ENCODE measurements at regions not wholly inside any gene's neighbourhood (a gene's known extent, or its start where the extent isn't known, plus 50 kb on each side); places are given as distances from the start of the nearest gene placed in this dataset.

GRCh38 chr2:128624956-128625355, 306.3 kb upstream of the HS6ST1 start:
- Histone ChIP-seq H3K27me3 (no peaks in the 10 kb centered on the region), H3K36me3 (no peaks in the 10 kb centered on the region), H3K4me1 (peaks cover 3% of the 10 kb centered on the region), H3K4me3 (no peak overlapping the region), H3K9me3 (no peaks in the 10 kb centered on the region), H3K27ac (no peak overlapping the region)
- intact Hi-C loops (cut with DNase I): no loop called here
- ATAC-seq (no peak), DNase-seq (peak; percentile 22)
- TF ChIP-seq CTCF (IDR thresholded peaks at IDR 0.05): no peak

DNA sequence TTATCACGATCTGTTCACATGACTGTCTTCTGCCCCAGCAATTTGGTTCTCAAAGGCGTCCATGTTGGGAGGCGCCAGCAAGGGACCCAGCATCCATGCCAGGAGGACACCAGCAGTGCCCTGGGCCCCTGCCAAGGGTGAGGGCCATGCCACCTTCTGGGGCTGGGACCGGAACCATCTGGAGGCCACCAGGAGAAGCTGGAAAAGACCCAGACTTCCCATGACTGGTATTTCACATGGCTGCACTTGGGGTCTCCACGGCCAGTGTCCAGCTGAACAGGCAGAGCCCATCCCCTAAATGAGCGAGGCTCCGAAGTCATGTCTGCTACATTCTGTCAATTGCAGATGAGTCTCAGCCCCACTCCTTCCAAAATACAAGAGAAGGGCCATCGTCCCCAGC, 306.8 kb upstream of the HS6ST1 start:
- H3K4me3 ChIP-seq: no peak overlapping the region
- H3K9me3 ChIP-seq: no peaks in the 10 kb centered on the region
- TF ChIP-seq CTCF (IDR thresholded peaks at IDR 0.05): no peak
- ATAC-seq (no peak), DNase-seq (peak; percentile 44)
- peaks cover 3% of the 10 kb centered on the region for H3K4me1 ChIP-seq
- no peaks in the 10 kb centered on the region for H3K36me3 ChIP-seq
- H3K27ac ChIP-seq: no peak overlapping the region
- no peaks in the 10 kb centered on the region for H3K27me3 ChIP-seq
- intact Hi-C loops (cut with DNase I): no loop called here

GRCh38 chr2:128625963-128626759, 307.5 kb upstream of the HS6ST1 start:
- Histone ChIP-seq H3K9me3 (no peaks in the 10 kb centered on the region), H3K36me3 (no peaks in the 10 kb centered on the region), H3K27me3 (no peaks in the 10 kb centered on the region), H3K4me3 (no peak overlapping the region), H3K27ac (no peak overlapping the region), H3K4me1 (peaks cover 3% of the 10 kb centered on the region)
- intact Hi-C loops (cut with DNase I): no loop called here
- ATAC-seq (no peak), DNase-seq (peak; percentile 39)
- no peak for TF ChIP-seq CTCF (IDR thresholded peaks at IDR 0.05)

DNA sequence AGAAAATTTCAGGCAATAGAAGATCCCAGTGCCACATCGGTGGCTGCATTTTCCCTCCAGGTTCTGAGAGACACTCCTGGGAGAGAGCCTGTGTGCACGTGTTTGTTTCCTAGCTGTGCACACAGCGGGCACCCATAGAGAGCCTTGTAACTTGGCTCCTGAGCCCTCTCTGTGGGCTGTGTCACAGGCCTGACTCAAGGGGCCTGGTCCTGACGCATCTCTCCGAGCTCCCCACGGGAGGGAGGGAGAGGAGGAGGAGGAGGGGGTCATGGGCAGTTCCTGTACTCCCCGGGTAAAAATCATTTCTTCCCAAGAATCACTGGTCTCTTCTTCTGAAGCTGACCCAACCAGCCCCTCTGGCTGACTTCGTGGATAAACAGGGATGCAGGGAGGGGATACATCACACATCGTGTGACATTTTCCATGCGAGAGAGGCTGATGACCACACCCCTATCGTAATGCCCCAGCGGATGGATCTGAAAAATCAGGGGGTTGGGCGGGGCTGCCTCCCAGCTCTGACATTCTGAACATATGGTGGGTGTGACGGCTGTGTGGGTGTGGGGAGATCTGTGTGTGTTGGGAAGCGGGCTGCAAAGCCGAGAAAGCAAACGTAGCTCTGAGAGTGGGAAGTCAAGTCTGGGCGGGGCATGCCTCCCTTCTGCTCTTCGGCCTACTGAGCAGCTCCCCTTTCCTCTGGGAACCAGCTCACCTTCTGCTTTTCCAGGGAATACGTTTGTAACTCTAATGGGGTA, 308.3 kb upstream of the HS6ST1 start:
- Histone ChIP-seq H3K9me3 (no peaks in the 10 kb centered on the region), H3K27me3 (no peaks in the 10 kb centered on the region), H3K4me3 (no peak overlapping the region), H3K27ac (no peak overlapping the region), H3K36me3 (no peaks in the 10 kb centered on the region), H3K4me1 (peaks cover 3% of the 10 kb centered on the region)
- no peak for TF ChIP-seq CTCF (IDR thresholded peaks at IDR 0.05)
- intact Hi-C loops (cut with DNase I): no loop called here
- DNase-seq (peak; percentile 60), ATAC-seq (no peak)

GRCh38 chr2:128628206-128628605, 309.5 kb upstream of the HS6ST1 start:
- intact Hi-C loops (cut with DNase I): no loop called here
- no peaks in the 10 kb centered on the region for H3K36me3 ChIP-seq
- ATAC-seq: no peak
- no peak overlapping the region for H3K4me3 ChIP-seq
- no peak for TF ChIP-seq CTCF (IDR thresholded peaks at IDR 0.05)
- DNase-seq: peak; percentile 54
- no peaks in the 10 kb centered on the region for H3K9me3 ChIP-seq
- no peak overlapping the region for H3K27ac ChIP-seq
- H3K4me1 ChIP-seq: no peaks in the 10 kb centered on the region
- H3K27me3 ChIP-seq: no peaks in the 10 kb centered on the region
